ENCODE measurements at regions not wholly inside any gene's neighbourhood (a gene's known extent, or its start where the extent isn't known, plus 50 kb on each side); places are given as distances from the start of the nearest gene placed in this dataset.

- TF ChIP-seq, protein P1, sequence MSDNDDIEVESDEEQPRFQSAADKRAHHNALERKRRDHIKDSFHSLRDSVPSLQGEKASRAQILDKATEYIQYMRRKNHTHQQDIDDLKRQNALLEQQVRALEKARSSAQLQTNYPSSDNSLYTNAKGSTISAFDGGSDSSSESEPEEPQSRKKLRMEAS (IDR thresholded peaks at IDR 0.05; ENCODE audit: low read depth, low read length) = no peak
- TF ChIP-seq CTCF (IDR thresholded peaks at IDR 0.05; ENCODE audit: low read depth, low read length) (no peak), MYC (IDR thresholded peaks at IDR 0.05; ENCODE audit: low read depth, low read length) (no peak), POLR2A (IDR thresholded peaks at IDR 0.05; ENCODE audit: extremely low read depth, insufficient read length) (no peak)
- no peak for DNase-seq (ENCODE audit: low read depth)
- H3K4me3 ChIP-seq (ENCODE audit: low read depth, low read length) = no peak overlapping the region
Measured at GRCh38 chr16:54655121-54655590, 275.5 kb upstream of the IRX5 start.

GRCh38 chr16:54654429-54654828 is 276.2 kb upstream of the IRX5 start:
- no peak overlapping the region for H3K4me3 ChIP-seq (ENCODE audit: low read depth, low read length)
- TF ChIP-seq, protein P1 (IDR thresholded peaks at IDR 0.05; ENCODE audit: low read depth, low read length) = no peak
- TF ChIP-seq MYC (IDR thresholded peaks at IDR 0.05; ENCODE audit: low read depth, low read length) = no peak
- no peak for TF ChIP-seq CTCF (IDR thresholded peaks at IDR 0.05; ENCODE audit: low read depth, low read length)
- no peak for TF ChIP-seq POLR2A (IDR thresholded peaks at IDR 0.05; ENCODE audit: extremely low read depth, insufficient read length)
- no peak for DNase-seq (ENCODE audit: low read depth)

DNA sequence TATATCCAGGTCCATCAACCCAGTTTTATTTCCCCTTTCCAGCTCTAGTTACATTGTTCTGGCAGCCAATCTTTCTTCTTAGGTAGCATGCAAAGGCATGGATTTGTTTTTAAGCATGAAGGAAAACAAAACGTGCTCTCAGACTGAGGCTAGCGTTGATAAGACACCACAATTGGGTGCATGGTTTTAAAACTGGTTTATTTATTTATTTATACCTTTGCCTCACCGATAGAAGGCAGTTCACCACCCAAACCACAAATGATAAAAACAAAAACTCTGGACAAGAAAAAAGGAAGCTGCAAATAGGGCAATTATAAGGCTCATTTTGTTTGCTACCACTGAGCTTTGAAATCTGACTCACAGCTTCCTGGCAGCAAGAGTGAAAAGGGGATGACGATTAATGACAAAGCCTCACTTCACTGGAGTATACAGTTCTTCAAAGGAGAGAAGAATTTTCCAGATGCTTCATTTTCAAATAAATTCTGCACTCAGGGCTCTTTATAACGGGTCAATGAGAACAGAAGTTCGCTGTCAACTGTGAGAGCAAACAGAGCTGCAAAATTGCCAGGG is 278.4 kb upstream of the IRX5 start:
- TF ChIP-seq POLR2A (IDR thresholded peaks at IDR 0.05; ENCODE audit: extremely low read depth, insufficient read length) (no peak), CTCF (IDR thresholded peaks at IDR 0.05; ENCODE audit: low read depth, low read length) (no peak), MYC (IDR thresholded peaks at IDR 0.05; ENCODE audit: low read depth, low read length) (no peak)
- TF ChIP-seq, protein P1 (IDR thresholded peaks at IDR 0.05; ENCODE audit: low read depth, low read length) = 0 out of 2 replicates have a peak, but pooled peaks have one; percentile 0
- peak; percentile 78 for DNase-seq (ENCODE audit: low read depth)
- no peak overlapping the region for H3K4me3 ChIP-seq (ENCODE audit: low read depth, low read length)

DNA sequence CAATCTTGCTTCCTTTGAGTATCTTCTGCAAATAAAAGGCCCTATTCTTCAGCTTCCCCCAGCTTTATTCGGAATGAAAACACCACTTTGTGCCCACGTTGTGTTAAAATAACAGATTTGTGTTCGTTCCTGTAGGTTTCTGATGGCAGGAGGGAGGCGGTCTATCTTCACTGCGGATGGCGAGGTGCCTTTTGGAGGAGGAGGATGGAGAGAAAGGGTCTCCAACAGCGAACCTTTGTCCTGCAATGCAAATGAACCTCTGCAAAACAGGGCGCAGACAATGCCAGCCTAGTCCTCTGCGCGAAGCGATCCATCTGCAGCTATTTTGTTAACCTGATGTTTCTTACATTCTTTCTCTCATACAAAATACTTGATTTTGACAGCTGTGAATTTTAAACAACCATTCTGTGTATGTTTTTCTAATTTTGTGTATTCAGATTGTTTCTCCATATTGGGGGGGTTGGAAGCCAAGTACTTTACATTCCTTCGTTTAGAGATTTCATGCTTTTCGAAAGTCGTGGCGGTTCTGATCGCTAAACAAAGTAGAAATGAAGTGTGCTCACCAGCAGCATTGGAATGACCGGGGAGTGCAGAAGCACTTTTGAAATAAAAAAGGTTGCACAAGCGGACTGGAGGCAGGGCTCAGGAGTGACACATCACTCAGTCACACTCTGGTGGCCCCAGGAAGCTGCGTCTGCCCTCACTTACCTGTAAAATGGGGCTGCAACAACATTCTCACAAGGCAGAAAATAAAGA is 279.0 kb upstream of the IRX5 start:
- TF ChIP-seq CTCF (IDR thresholded peaks at IDR 0.05; ENCODE audit: low read depth, low read length) = no peak
- TF ChIP-seq MYC (IDR thresholded peaks at IDR 0.05; ENCODE audit: low read depth, low read length) = peak; percentile 38; the same call in 1 of the 2 replicates
- TF ChIP-seq, protein P1 (IDR thresholded peaks at IDR 0.05; ENCODE audit: low read depth, low read length) = peak; percentile 26; the same call in 1 of the 2 replicates
- DNase-seq (ENCODE audit: low read depth) = peak; percentile 86
- H3K4me3 ChIP-seq (ENCODE audit: low read depth, low read length) = no peak overlapping the region

GRCh38 chr16:54649876-54650275 is 280.8 kb upstream of the IRX5 start:
- no peak for TF ChIP-seq POLR2A (IDR thresholded peaks at IDR 0.05; ENCODE audit: extremely low read depth, insufficient read length)
- no peak for TF ChIP-seq CTCF (IDR thresholded peaks at IDR 0.05; ENCODE audit: low read depth, low read length)
- TF ChIP-seq, protein P1 (IDR thresholded peaks at IDR 0.05; ENCODE audit: low read depth, low read length) = no peak
- TF ChIP-seq MYC (IDR thresholded peaks at IDR 0.05; ENCODE audit: low read depth, low read length) = no peak
- H3K4me3 ChIP-seq (ENCODE audit: low read depth, low read length) = no peak overlapping the region
- no peak for DNase-seq (ENCODE audit: low read depth)
